Adrenal gland (tissue), 9 donors: ENCODE measurements at regions not wholly inside any gene's neighbourhood (a gene's known extent, or its start where the extent isn't known, plus 50 kb on each side); places are given as distances from the start of the nearest gene placed in this dataset.

ENCODE experiments used
- DNase-seq, 7 donors: peaks; one replicate each; pipeline ENCODE4 v3.0.0-alpha.2; 2019 to 2020
- H3K27ac ChIP-seq, 5 donors: fragments of 200-600 bp; sonication (generic) in 4 of 5; 1 replicate in 3 of 5; 2 replicates in 2 of 5; pipeline versions ENCODE4 v1.5.1 to v1.8.0; 2016 to 2020; ENCODE audit warnings: mild to moderate bottlenecking in 1 of 5
- H3K27me3 ChIP-seq: fragments of 200-600 bp; 2 replicates; pipeline ENCODE4 v1.8.0; 2021
- H3K36me3 ChIP-seq, 2 donors: fragments of 200-600 bp; replicated peaks in 1 of 2; 1 replicate in 1 of 2; 2 replicates in 1 of 2; pipeline versions ENCODE4 v1.5.1 to v1.8.0; 2018 to 2022
- H3K4me1 ChIP-seq, 2 donors: fragments of 200-600 bp; replicated peaks in 1 of 2; 1 replicate in 1 of 2; 2 replicates in 1 of 2; pipeline versions ENCODE4 v1.5.1 to v1.8.0; 2018 to 2021
- H3K4me3 ChIP-seq, 4 donors: fragments of 200-600 bp; sonication (generic) in 3 of 4; one replicate each; pipeline ENCODE4 v1.5.1; 2016 to 2018
- H3K9me3 ChIP-seq, 3 donors: fragments of 200-600 bp; sonication (generic) in 1 of 3; replicated peaks in 1 of 3; 1 replicate in 2 of 3; 2 replicates in 1 of 3; pipeline versions ENCODE4 v1.5.1 to v1.8.0; 2016 to 2021
- POLR2A ChIP-seq, 2 donors: fragments of 450-650 bp; IDR thresholded peaks; one replicate each; pipeline ENCODE4 v1.6.1; 2017; ENCODE audit warnings: antibody characterized with exemption in 2 of 2, mild to moderate bottlenecking in 2 of 2, moderate library complexity in 1 of 2
- WGBS, 4 donors: extraction: QIAGEN DNeasy Blood & Tissue Kit in 2 of 4; methylation state at CpG; one replicate each; pipeline versions ENCODE4 v1.1.5 to v1.1.7; 2013 to 2017; 5-methylcytosine and 5-hydroxymethylcytosine counted together
- intact Hi-C, 2 donors: fragments of 100-400 bp; cut with DNase I; formaldehyde crosslinking; loops; one replicate each; pipeline versions ENCODE4 v1.14.1 to v1.15.0; 2022 to 2023
- TF ChIP-seq, protein P1 (sequence below), 6 experiments: fragments of 450-650 bp in 4 of 6; fragments of 200-600 bp in 2 of 6; sonication (generic) in 1 of 6; IDR thresholded peaks; 1 replicate in 5 of 6; 2 replicates in 1 of 6; pipeline versions ENCODE4 v1.5.1 to v1.8.0; 2016 to 2021; ENCODE audit warnings: antibody characterized with exemption in 6 of 6, mild to moderate bottlenecking in 2 of 6, moderate library complexity in 1 of 6
- donor health status: healthy with polysubstance abuse.
- donor health status: Bipolar disorder and iron deficiency.
- donor health status: DM: yes; HTN: yes; CAD: no.
- donor health status: DM: no; HTN: no; CAD: no.
- donor health status: DM: no; HTN: no; CAD: no.

- H3K27ac ChIP-seq: no peak overlapping the region
- no peak for DNase-seq
- H3K27me3 ChIP-seq: no peaks in the 10 kb centered on the region
- TF ChIP-seq, protein P1, sequence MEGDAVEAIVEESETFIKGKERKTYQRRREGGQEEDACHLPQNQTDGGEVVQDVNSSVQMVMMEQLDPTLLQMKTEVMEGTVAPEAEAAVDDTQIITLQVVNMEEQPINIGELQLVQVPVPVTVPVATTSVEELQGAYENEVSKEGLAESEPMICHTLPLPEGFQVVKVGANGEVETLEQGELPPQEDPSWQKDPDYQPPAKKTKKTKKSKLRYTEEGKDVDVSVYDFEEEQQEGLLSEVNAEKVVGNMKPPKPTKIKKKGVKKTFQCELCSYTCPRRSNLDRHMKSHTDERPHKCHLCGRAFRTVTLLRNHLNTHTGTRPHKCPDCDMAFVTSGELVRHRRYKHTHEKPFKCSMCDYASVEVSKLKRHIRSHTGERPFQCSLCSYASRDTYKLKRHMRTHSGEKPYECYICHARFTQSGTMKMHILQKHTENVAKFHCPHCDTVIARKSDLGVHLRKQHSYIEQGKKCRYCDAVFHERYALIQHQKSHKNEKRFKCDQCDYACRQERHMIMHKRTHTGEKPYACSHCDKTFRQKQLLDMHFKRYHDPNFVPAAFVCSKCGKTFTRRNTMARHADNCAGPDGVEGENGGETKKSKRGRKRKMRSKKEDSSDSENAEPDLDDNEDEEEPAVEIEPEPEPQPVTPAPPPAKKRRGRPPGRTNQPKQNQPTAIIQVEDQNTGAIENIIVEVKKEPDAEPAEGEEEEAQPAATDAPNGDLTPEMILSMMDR (IDR thresholded peaks at IDR 0.05): no peak
- TF ChIP-seq POLR2A (IDR thresholded peaks at IDR 0.05): no peak
- intact Hi-C loops: no loop called here
- H3K36me3 ChIP-seq: no peaks in the 10 kb centered on the region
- WGBS, 4 donors: 76 to 82% (median 81%) methylated on average over 6 of the region's 6 CpGs
- no peaks in the 10 kb centered on the region for H3K4me1 ChIP-seq
- H3K4me3 ChIP-seq: no peak overlapping the region
- no peaks in the 10 kb centered on the region for H3K9me3 ChIP-seq
These were observed 166.6 kb downstream of the ACTR3 start for GRCh38 chr2:114056294-114057143.

DNA sequence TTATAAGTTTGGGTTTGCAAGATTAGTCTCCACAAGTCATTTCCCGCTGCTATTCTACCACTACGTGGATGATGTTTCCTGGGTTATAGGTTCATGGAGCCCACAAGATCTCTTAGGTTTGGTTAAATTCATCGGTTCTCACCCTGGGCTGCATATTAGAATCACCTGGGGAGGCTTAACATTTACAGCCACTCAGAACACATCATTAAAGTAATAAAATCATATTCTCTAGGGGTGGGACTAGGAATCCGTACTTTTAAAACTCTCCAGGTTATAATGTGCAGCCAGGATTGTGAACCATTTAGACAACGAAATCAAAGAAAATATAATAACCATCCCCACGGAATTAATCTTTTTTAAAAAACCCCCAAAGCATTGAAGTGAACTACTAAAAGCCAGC, 167.7 kb downstream of the ACTR3 start:
- intact Hi-C loops: no loop called here
- Histone ChIP-seq H3K4me3 (no peak overlapping the region), H3K36me3 (no peaks in the 10 kb centered on the region), H3K27ac (no peak overlapping the region), H3K27me3 (no peaks in the 10 kb centered on the region), H3K9me3 (no peaks in the 10 kb centered on the region), H3K4me1 (no peaks in the 10 kb centered on the region)
- TF ChIP-seq, protein P1 (IDR thresholded peaks at IDR 0.05): no peak
- DNase-seq: no peak
- 83 to 90% (median 86%) methylated on average over 6 of the region's 6 CpGs for WGBS, 4 donors

GRCh38 chr2:114061566-114062098, 171.7 kb downstream of the ACTR3 start:
- Histone ChIP-seq H3K27ac (no peak overlapping the region), H3K27me3 (no peaks in the 10 kb centered on the region), H3K4me3 (no peak overlapping the region), H3K4me1 (no peaks in the 10 kb centered on the region), H3K36me3 (no peaks in the 10 kb centered on the region), H3K9me3 (no peaks in the 10 kb centered on the region)
- no peak for DNase-seq
- WGBS, 4 donors: 94 to 95% (median 95%) methylated on average over 4 to 5 of the region's 5 CpGs
- intact Hi-C loops: no loop called here
- TF ChIP-seq, protein P1 (IDR thresholded peaks at IDR 0.05): no peak
- no peak for TF ChIP-seq POLR2A (IDR thresholded peaks at IDR 0.05)

DNA sequence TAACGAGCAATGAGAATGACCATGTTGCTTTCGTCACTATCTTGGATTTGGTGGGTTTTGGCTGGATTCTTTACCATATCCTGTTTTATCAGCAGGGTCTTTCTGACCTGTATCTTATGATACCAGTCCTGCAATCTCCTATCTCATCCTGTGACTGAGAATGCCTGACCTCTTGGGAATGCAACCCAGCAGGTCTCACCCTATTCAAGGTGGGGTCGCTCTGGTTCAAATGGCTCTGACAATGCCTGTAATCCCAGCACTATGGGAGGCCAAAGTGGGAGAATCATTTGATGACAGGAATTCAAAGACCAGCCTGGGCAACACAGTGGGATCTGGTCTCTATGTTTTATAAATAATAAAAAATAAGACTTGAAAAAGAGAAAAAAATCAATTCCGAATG, 173.5 kb downstream of the ACTR3 start:
- no peaks in the 10 kb centered on the region for H3K9me3 ChIP-seq
- H3K4me1 ChIP-seq: no peaks in the 10 kb centered on the region
- H3K27me3 ChIP-seq: no peaks in the 10 kb centered on the region
- intact Hi-C loops: no loop called here
- TF ChIP-seq POLR2A (IDR thresholded peaks at IDR 0.05): no peak
- TF ChIP-seq, protein P1 (IDR thresholded peaks at IDR 0.05): no peak
- H3K4me3 ChIP-seq: no peak overlapping the region
- no peaks in the 10 kb centered on the region for H3K36me3 ChIP-seq
- 87 to 95% (median 88%) methylated on average over 4 of the region's 4 CpGs for WGBS, 4 donors
- no peak for DNase-seq
- no peak overlapping the region for H3K27ac ChIP-seq
